ENCODE measurements at regions not wholly inside any gene's neighbourhood (a gene's known extent, or its start where the extent isn't known, plus 50 kb on each side); places are given as distances from the start of the nearest gene placed in this dataset.

GRCh38 chr6:104648347-104648746 is 211.4 kb downstream of the HACE1 start:
- no peak overlapping the region for H3K9ac ChIP-seq (ENCODE audit: insufficient read depth, low read depth, low read length)
- intact Hi-C loops (cut with micrococcal nuclease; ENCODE audit: unreplicated experiment) (no loop called here), in situ Hi-C loops (cut with HindIII; ENCODE audit: extremely low pct_ligation_motif_present, low pct_unique_long_range_greater_than_20kb) (no loop called here)
- BruUV-seq (replicated peaks) = no TSS peak
- DNase-seq (ENCODE audit: low spot score) = no peak
- ChIA-PET CTCF (ENCODE audit: low intra/inter-chr PET ratio, low total read pairs) (no interaction called here), POLR2A (no interaction called here)
- ATAC-seq = no peak
- H3K9me3 ChIP-seq (ENCODE audit: low read length) = no peaks in the 10 kb centered on the region
- no peaks in the 10 kb centered on the region for H3K27me3 ChIP-seq (ENCODE audit: control insufficient read depth in 1 of 2, insufficient read depth in 2 of 2, low read length in 2 of 2)
- no peak overlapping the region for H2AFZ ChIP-seq (ENCODE audit: low read length)
- 0% methylated on average over 1 of the region's 1 CpG for WGBS (ENCODE audit: low lambda C conversion rate)
- no peaks in the 10 kb centered on the region for H4K20me1 ChIP-seq (ENCODE audit: insufficient read depth, low read length)
- no peak overlapping the region for H3K27ac ChIP-seq (ENCODE audit: extremely low read length, insufficient read depth, low read length)
- FAIRE-seq = no peak
- H3K4me3 ChIP-seq (replicated peaks in 1 of 3; ENCODE audit: insufficient read depth in 1 of 3, low read depth in 2 of 3, low read length in 3 of 3) = no peak overlapping the region
- no peak for TF ChIP-seq ZNF556 (CRISPR knock-in tag; IDR thresholded peaks at IDR 0.05; ENCODE audit: borderline replicate concordance)
- no peak for TF ChIP-seq SRY (CRISPR knock-in tag; IDR thresholded peaks at IDR 0.05)
- TF ChIP-seq RAD21 (CRISPR knock-in tag; IDR thresholded peaks at IDR 0.05) = no peak
- no peak for TF ChIP-seq ZSCAN29 (CRISPR knock-in tag; conservative IDR thresholded peaks at IDR 0.05)
- TF ChIP-seq ZKSCAN8 (CRISPR knock-in tag; IDR thresholded peaks at IDR 0.05; ENCODE audit: borderline replicate concordance) = no peak
- no peak for TF ChIP-seq RXRB (CRISPR knock-in tag; IDR thresholded peaks at IDR 0.05; ENCODE audit: borderline replicate concordance)
- TF ChIP-seq ZNF205 (CRISPR knock-in tag; IDR thresholded peaks at IDR 0.05) = no peak
- H3K79me2 ChIP-seq (ENCODE audit: insufficient read depth, low read length) = no peaks in the 10 kb centered on the region
- H3K4me1 ChIP-seq (ENCODE audit: insufficient read depth, low read length) = no peaks in the 10 kb centered on the region
- no peak overlapping the region for H3K4me2 ChIP-seq (ENCODE audit: low read depth, low read length)
- no peaks in the 10 kb centered on the region for H3K36me3 ChIP-seq (replicated peaks in 1 of 2; ENCODE audit: control insufficient read depth in 1 of 2, insufficient read depth in 2 of 2, low read length in 2 of 2)

DNA sequence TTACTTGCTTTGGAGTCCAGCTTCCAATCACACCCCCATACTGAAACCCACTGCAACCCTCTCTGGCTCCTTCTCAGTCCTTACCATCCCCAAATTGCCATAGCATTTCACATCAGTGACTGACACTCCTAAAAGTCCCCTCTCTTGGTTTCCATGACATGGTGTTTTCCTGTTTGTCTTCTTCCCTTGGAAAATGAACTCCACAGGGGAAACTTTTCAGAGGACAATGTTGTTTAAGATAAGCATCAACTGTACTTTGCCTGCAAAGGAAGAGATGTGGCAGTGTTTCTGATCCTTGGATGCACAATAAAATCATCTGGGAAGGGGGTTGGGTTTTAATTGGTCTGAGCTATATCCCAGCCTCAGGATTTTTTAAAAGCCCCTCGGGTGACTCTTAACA is 214.9 kb downstream of the HACE1 start:
- intact Hi-C loops (cut with micrococcal nuclease; ENCODE audit: unreplicated experiment) = no loop called here
- ATAC-seq = no peak
- Histone ChIP-seq H3K27me3 (ENCODE audit: control insufficient read depth in 1 of 2, insufficient read depth in 2 of 2, low read length in 2 of 2) (no peaks in the 10 kb centered on the region), H3K4me2 (ENCODE audit: low read depth, low read length) (no peak overlapping the region), H2AFZ (ENCODE audit: low read length) (no peak overlapping the region), H3K79me2 (ENCODE audit: insufficient read depth, low read length) (no peaks in the 10 kb centered on the region), H3K4me1 (ENCODE audit: insufficient read depth, low read length) (no peaks in the 10 kb centered on the region), H3K9me3 (ENCODE audit: low read length) (no peaks in the 10 kb centered on the region), H3K9ac (ENCODE audit: insufficient read depth, low read depth, low read length) (no peak overlapping the region), H3K4me3 (replicated peaks in 1 of 3; ENCODE audit: insufficient read depth in 1 of 3, low read depth in 2 of 3, low read length in 3 of 3) (no peak overlapping the region), H4K20me1 (ENCODE audit: insufficient read depth, low read length) (no peaks in the 10 kb centered on the region), H3K36me3 (replicated peaks in 1 of 2; ENCODE audit: control insufficient read depth in 1 of 2, insufficient read depth in 2 of 2, low read length in 2 of 2) (no peaks in the 10 kb centered on the region), H3K27ac (ENCODE audit: extremely low read length, insufficient read depth, low read length) (no peak overlapping the region)
- POLR2A ChIA-PET = no interaction called here
- in situ Hi-C loops (cut with HindIII; ENCODE audit: extremely low pct_ligation_motif_present, low pct_unique_long_range_greater_than_20kb) = no loop called here
- TF ChIP-seq XRCC5 (optimal IDR thresholded peaks at IDR 0.05; ENCODE audit: low read length) (no peak), SOX5 (CRISPR knock-in tag; IDR thresholded peaks at IDR 0.05; ENCODE audit: borderline replicate concordance) (no peak), SMAD3 (CRISPR knock-in tag; IDR thresholded peaks at IDR 0.05) (no peak), ZNF282 (IDR thresholded peaks at IDR 0.05; ENCODE audit: partially characterized antibody) (no peak), NCOA5 (CRISPR knock-in tag; IDR thresholded peaks at IDR 0.05) (no peak), ZNF788 (CRISPR knock-in tag; IDR thresholded peaks at IDR 0.05; ENCODE audit: borderline replicate concordance) (no peak), ZSCAN29 (CRISPR knock-in tag; conservative IDR thresholded peaks at IDR 0.05) (no peak), CEBPB (IDR thresholded peaks at IDR 0.05; ENCODE audit: borderline replicate concordance, low read depth, low read length) (no peak), ZC3H4 (CRISPR knock-in tag; IDR thresholded peaks at IDR 0.05; ENCODE audit: borderline replicate concordance) (no peak), ZSCAN12 (CRISPR knock-in tag; IDR thresholded peaks at IDR 0.05) (no peak)
- TF ChIP-seq, protein P1, sequence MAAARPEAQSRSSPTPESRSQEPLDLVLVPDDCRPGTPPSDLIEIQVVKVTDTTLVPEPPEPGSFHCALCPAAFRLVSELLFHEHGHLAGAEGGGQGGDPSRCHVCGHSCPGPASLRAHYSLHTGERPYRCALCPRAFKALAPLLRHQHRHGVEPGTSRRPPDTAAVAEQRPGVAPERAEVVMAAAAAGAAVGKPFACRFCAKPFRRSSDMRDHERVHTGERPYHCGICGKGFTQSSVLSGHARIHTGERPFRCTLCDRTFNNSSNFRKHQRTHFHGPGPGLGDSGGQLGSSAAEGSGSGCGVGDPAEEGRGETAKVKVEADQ (CRISPR knock-in tag; IDR thresholded peaks at IDR 0.05; ENCODE audit: borderline replicate concordance) = no peak
- TF ChIP-seq, protein P2, sequence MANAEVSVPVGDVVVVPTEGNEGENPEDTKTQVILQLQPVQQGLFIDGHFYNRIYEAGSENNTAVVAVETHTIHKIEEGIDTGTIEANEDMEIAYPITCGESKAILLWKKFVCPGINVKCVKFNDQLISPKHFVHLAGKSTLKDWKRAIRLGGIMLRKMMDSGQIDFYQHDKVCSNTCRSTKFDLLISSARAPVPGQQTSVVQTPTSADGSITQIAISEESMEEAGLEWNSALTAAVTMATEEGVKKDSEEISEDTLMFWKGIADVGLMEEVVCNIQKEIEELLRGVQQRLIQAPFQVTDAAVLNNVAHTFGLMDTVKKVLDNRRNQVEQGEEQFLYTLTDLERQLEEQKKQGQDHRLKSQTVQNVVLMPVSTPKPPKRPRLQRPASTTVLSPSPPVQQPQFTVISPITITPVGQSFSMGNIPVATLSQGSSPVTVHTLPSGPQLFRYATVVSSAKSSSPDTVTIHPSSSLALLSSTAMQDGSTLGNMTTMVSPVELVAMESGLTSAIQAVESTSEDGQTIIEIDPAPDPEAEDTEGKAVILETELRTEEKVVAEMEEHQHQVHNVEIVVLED (CRISPR knock-in tag; IDR thresholded peaks at IDR 0.05; ENCODE audit: borderline replicate concordance) = no peak
- WGBS (ENCODE audit: low lambda C conversion rate) = no CpG with 5 or more reads among the region's 1 CpG
- BruUV-seq (replicated peaks) = no TSS peak
- CTCF ChIA-PET (ENCODE audit: low intra/inter-chr PET ratio, low total read pairs) = no interaction called here
- DNase-seq (ENCODE audit: low spot score) = no peak
- no peak for FAIRE-seq

Data from HepG2 (cell line).